Activated CD8-positive, alpha-beta memory T cell treated with anti-CD3 and anti-CD28 coated beads for 36 hours (primary cell): ENCODE measurements at regions not wholly inside any gene's neighbourhood (a gene's known extent, or its start where the extent isn't known, plus 50 kb on each side); places are given as distances from the start of the nearest gene placed in this dataset.

ENCODE experiments used
- CTCF ChIA-PET: fragments of 350-600 bp; sonication (Branson Sonifier 250); formaldehyde crosslinking; loops from one replicate; lab custom pipeline; 2021; ENCODE audit warnings: antibody characterized with exemption; lab: Charles Lee
- POLR2A ChIA-PET: fragments of 350-600 bp; sonication (Branson Sonifier 250); formaldehyde crosslinking; loops from one replicate; lab custom pipeline; 2021; ENCODE audit warnings: antibody characterized with exemption; lab: Charles Lee

- CTCF ChIA-PET: no interaction called here
- POLR2A ChIA-PET: no interaction called here
Observed at GRCh38 chr5:174413567-174414314, 310.6 kb upstream of the MSX2 start.

- CTCF ChIA-PET: no interaction called here
Observed at GRCh38 chr5:174414315-174414710, 310.1 kb upstream of the MSX2 start.

GRCh38 chr5:174418809-174419539, 305.4 kb upstream of the MSX2 start:
- ChIA-PET POLR2A (no interaction called here), CTCF (interaction anchor here (1.2 to 1.4 kb wide), 2 partner anchors 21 to 375 kb away, joined by 3 to 4 read pairs; no protein-coding TSS in a partner anchor)

More at GRCh38 chr5:174414315-174414710, 310.1 kb upstream of the MSX2 start:
- POLR2A ChIA-PET: no interaction called here

- CTCF ChIA-PET: interaction anchor here (1.2 to 1.4 kb wide), 2 partner anchors 22 to 374 kb away, joined by 3 to 4 read pairs; no protein-coding TSS in a partner anchor
- POLR2A ChIA-PET: no interaction called here
Observed at GRCh38 chr5:174419540-174420132, 304.7 kb upstream of the MSX2 start.

GRCh38 chr5:174420651-174421407, 303.6 kb upstream of the MSX2 start:
- CTCF ChIA-PET: interaction anchor here (0.6 kb wide), 1 partner anchor 136 kb away, joined by 3 read pairs; no protein-coding TSS in a partner anchor
- POLR2A ChIA-PET: no interaction called here

- POLR2A ChIA-PET: no interaction called here
- CTCF ChIA-PET: interaction anchor here (0.6 kb wide), 1 partner anchor 169 kb away, joined by 4 read pairs; no protein-coding TSS in a partner anchor
Observed at GRCh38 chr5:174421408-174421805, 303.0 kb upstream of the MSX2 start.

GRCh38 chr5:174423558-174423957, 300.8 kb upstream of the MSX2 start:
- CTCF ChIA-PET: interaction anchor here (1.1 kb wide), 1 partner anchor 370 kb away, joined by 3 read pairs; no protein-coding TSS in a partner anchor
- POLR2A ChIA-PET: no interaction called here

- CTCF ChIA-PET: no interaction called here
- POLR2A ChIA-PET: no interaction called here
Observed at GRCh38 chr5:174424219-174425053, 299.9 kb upstream of the MSX2 start.

- CTCF ChIA-PET: no interaction called here
Observed at GRCh38 chr5:174425271-174425963, 299.0 kb upstream of the MSX2 start.

GRCh38 chr5:174425964-174426290, 298.5 kb upstream of the MSX2 start:
- ChIA-PET POLR2A (no interaction called here), CTCF (no interaction called here)

More at GRCh38 chr5:174425271-174425963, 299.0 kb upstream of the MSX2 start:
- POLR2A ChIA-PET: no interaction called here

GRCh38 chr5:174426388-174426787, 298.0 kb upstream of the MSX2 start:
- ChIA-PET CTCF (no interaction called here), POLR2A (no interaction called here)

- ChIA-PET CTCF (no interaction called here), POLR2A (no interaction called here)
Observed at GRCh38 chr5:174426851-174427250, 297.5 kb upstream of the MSX2 start.

- CTCF ChIA-PET: no interaction called here
- POLR2A ChIA-PET: no interaction called here
Observed at GRCh38 chr5:174427304-174427703, 297.1 kb upstream of the MSX2 start.

- CTCF ChIA-PET: no interaction called here
- POLR2A ChIA-PET: no interaction called here
Observed at GRCh38 chr5:174428895-174429294, 295.5 kb upstream of the MSX2 start.

- ChIA-PET POLR2A (no interaction called here), CTCF (no interaction called here)
Observed at GRCh38 chr5:174430940-174431339, 293.4 kb upstream of the MSX2 start.

GRCh38 chr5:174431504-174431903, 292.9 kb upstream of the MSX2 start:
- ChIA-PET POLR2A (no interaction called here), CTCF (no interaction called here)

- POLR2A ChIA-PET: no interaction called here
- CTCF ChIA-PET: no interaction called here
Observed at GRCh38 chr5:174433098-174433497, 291.3 kb upstream of the MSX2 start.

- POLR2A ChIA-PET: no interaction called here
- CTCF ChIA-PET: no interaction called here
Observed at GRCh38 chr5:174436750-174437149, 287.6 kb upstream of the MSX2 start.
